ENCODE measurements at regions not wholly inside any gene's neighbourhood (a gene's known extent, or its start where the extent isn't known, plus 50 kb on each side); places are given as distances from the start of the nearest gene placed in this dataset.
"Not testable (repeated sequence)": the region's sequence is repeated elsewhere in the genome, so short reads cannot be mapped to it uniquely, and the experiment has no call there.

DNA sequence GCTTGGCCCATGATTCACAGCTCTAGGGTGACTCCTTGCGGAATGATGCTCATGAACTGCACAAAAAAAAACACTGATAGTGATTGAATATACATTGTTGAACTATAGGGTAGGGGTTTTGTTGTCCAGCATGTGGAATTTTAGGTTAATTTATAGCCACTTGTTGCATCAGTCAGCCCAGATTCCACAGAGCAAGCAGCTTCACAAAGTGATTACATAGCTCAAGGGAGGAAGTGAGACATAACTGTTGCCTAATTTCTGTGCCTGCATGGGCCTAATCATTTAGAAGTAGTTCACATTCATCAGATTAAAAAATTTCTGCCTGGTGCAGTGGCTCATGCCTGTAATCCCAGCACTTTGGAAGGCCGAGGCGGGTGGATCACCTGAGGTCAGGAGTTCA, 142.2 kb upstream of the ZNF722 start:
- DNase-seq (ENCODE audit: low spot score); CTCF ChIA-PET; H3K27ac ChIP-seq; POLR2A ChIA-PET (ENCODE audit: low non-redundant PET): not testable (repeated sequence)

GRCh38 chr7:63867127-63867526, 131.5 kb upstream of the ZNF722 start:
- ChIA-PET POLR2A (ENCODE audit: low non-redundant PET) (no interaction called here), CTCF (no interaction called here)
- DNase-seq (ENCODE audit: low spot score): no peak
- TF ChIP-seq, protein P1, sequence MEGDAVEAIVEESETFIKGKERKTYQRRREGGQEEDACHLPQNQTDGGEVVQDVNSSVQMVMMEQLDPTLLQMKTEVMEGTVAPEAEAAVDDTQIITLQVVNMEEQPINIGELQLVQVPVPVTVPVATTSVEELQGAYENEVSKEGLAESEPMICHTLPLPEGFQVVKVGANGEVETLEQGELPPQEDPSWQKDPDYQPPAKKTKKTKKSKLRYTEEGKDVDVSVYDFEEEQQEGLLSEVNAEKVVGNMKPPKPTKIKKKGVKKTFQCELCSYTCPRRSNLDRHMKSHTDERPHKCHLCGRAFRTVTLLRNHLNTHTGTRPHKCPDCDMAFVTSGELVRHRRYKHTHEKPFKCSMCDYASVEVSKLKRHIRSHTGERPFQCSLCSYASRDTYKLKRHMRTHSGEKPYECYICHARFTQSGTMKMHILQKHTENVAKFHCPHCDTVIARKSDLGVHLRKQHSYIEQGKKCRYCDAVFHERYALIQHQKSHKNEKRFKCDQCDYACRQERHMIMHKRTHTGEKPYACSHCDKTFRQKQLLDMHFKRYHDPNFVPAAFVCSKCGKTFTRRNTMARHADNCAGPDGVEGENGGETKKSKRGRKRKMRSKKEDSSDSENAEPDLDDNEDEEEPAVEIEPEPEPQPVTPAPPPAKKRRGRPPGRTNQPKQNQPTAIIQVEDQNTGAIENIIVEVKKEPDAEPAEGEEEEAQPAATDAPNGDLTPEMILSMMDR (conservative IDR thresholded peaks at IDR 0.05; ENCODE audit: low read depth): no peak
- H3K27ac ChIP-seq: no peak overlapping the region

DNA sequence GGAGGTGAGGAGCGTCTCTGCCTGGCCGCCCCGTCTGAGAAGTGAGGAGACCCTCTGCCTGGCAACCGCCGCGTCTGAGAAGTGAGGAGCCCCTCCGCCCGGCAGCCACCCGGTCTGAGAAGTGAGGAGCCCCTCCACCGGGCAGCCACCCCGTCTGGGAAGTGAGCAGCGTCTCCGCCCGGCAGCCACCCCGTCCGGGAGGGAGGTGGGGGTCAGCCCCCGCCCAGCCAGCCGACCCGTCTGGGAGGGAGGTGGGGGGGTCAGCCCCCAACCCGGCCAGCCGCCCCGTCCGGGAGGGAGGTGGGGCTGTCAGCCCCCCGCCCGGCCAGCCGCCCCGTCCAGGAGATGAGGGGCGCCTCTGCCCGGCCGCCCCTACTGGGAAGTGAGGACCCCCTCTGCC, 124.4 kb upstream of the ZNF722 start:
- CTCF ChIA-PET; DNase-seq (ENCODE audit: low spot score); H3K27ac ChIP-seq; POLR2A ChIA-PET (ENCODE audit: low non-redundant PET): not testable (repeated sequence)

- CTCF ChIA-PET: no interaction called here
- no peak for DNase-seq (ENCODE audit: low spot score)
- TF ChIP-seq, protein P1 (conservative IDR thresholded peaks at IDR 0.05; ENCODE audit: low read depth): no peak
- H3K27ac ChIP-seq: no peak overlapping the region
- POLR2A ChIA-PET (ENCODE audit: low non-redundant PET): no interaction called here
Measured at GRCh38 chr7:63876707-63877322, 121.8 kb upstream of the ZNF722 start.

GRCh38 chr7:63887031-63887430, 111.6 kb upstream of the ZNF722 start:
- CTCF ChIA-PET: no interaction called here
- no peak overlapping the region for H3K27ac ChIP-seq
- POLR2A ChIA-PET (ENCODE audit: low non-redundant PET): no interaction called here
- TF ChIP-seq, protein P1 (conservative IDR thresholded peaks at IDR 0.05; ENCODE audit: low read depth): no peak
- DNase-seq (ENCODE audit: low spot score): no peak

- ChIA-PET POLR2A (ENCODE audit: low non-redundant PET) (no interaction called here), CTCF (no interaction called here)
- H3K27ac ChIP-seq: no peak overlapping the region
- TF ChIP-seq, protein P1 (conservative IDR thresholded peaks at IDR 0.05; ENCODE audit: low read depth): no peak
- peak; percentile 1 for DNase-seq (ENCODE audit: low spot score)
Measured at GRCh38 chr7:63899691-63900393, 98.8 kb upstream of the ZNF722 start.

GRCh38 chr7:63900394-63901203, 98.0 kb upstream of the ZNF722 start:
- POLR2A ChIA-PET (ENCODE audit: low non-redundant PET): no interaction called here

DNA sequence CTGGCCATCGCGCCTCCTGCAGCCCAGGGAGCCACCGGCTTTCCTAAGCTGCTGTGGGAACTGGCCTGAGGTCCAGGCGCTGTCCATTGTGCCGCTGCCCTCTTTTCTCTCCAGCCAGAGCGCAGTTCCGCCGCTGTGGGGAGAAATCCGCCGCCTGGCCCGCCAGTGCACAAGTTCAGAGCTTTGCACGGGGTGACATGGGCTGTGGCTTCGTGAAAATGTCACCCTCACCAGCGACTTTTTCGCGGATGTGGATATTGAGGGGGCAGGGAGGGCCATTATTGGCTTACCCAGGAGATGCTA, 97.5 kb upstream of the ZNF722 start:
- H3K27ac ChIP-seq; CTCF ChIA-PET; POLR2A ChIA-PET (ENCODE audit: low non-redundant PET); DNase-seq (ENCODE audit: low spot score): not testable (repeated sequence)

More at GRCh38 chr7:63900394-63901203, 98.0 kb upstream of the ZNF722 start:
- CTCF ChIA-PET: no interaction called here
- TF ChIP-seq, protein P1 (conservative IDR thresholded peaks at IDR 0.05; ENCODE audit: low read depth): no peak
- DNase-seq (ENCODE audit: low spot score): no peak
- H3K27ac ChIP-seq: no peak overlapping the region
